ENCODE measurements at regions not wholly inside any gene's neighbourhood (a gene's known extent, or its start where the extent isn't known, plus 50 kb on each side); places are given as distances from the start of the nearest gene placed in this dataset.

DNA sequence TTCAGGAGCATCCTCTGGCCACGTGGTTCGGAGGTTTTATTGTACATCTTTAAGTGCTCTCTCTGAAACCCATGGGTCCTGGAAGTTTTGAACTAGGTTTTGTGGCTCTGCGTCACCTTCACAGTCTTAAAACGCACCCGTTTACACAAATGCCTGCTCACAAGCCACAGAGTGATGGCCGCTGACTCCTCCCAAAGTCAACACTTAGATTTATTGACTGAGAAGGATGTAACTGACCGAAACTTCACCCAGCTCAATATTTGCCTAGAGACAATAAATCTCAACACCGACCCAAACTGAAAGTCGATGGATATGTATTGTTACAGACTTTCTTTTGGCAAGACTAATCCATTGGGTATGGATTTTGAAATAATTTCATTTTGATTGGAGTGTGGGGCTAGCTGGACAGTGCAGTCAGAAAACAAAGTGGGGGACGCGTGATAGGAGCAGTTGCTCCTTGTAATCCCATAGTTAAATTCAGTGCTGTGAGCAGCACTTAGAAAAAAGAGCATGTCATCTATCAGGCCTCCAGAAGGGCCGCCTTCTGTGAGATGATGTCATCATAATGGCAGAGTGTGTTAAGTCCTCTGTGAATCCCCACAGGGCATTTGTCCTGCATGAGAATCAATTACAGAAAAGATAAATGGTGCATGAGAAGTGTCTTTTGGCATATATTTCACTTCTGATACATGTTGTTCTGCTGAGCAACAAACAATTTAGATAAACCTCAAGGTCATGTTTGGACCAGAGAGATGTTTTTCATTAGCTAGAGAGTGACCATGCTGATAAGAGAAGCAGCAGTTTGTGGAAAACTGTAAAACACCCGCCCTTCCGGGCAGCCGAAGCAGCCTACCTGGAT, 183.7 kb downstream of the INO80D start:
- no peak for ATAC-seq

DNA sequence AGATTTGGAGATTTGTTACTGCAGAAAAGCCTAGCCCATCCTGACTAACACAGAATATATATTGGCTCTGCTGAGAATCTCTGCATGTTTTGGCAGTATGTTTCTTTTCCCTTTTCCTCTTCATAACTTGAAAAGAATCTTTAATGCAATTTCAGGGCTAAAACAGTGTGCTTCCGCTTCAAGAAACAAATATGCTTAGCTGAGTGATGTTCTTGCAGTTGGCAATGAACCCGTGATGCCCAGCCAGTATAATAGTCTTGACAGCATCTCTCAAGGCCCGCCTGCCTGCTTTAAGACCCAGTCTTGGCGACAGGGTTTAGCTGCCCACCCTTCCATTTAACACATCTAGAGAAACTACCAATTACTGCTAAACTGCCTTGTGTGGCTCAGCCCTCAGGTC, 184.5 kb downstream of the INO80D start:
- no peak for ATAC-seq

DNA sequence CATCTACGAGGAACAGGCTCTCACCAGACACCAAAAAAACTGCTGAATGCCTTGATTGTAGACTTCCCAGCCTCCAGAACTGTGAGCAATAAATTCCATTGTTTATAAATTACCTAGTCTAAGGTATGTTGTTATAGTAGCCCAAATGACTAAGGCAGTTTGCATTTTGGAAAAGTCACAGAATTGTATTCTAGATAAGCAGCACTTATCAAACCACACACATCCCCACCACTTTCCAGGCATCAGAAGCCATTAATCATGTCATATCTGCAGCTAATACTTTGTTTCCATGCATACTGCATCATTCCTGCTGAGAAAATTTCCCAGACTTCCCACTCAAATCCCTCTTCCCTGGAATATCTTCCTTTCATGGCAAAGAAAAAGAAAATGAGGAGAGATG, 187.2 kb downstream of the INO80D start:
- ATAC-seq: no peak

DNA sequence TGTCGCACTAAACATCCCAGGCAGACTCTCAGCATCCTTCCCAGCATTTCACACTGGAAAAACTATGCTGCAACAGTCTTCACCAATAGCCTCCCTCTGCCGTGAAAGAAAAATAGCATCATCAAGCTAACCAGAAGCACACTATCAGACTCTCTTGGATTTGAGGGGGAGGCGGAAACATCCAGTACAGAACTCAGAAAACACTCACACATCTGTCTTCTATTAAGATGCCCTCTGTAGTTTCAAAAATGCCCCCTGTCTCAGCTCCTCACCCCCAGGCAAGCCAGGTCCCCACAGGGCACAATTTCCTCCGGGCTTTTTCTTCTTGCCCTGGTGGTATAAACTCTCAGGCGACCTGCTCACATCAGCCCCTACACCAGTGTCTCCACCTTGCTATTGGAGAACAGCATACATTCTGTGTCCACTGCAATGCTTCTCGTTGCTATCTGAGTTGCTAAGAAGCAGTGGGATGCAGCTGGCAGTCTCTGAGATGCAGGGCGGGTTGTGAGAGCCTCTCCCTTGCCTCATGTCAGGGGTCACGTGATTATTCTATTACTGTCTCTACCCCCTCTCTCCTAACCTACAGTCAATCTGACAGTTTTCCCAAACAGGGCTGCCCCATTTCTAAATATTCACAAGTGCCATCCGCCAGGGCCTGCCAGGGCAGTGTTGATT, 189.9 kb downstream of the INO80D start:
- no peak for ATAC-seq

DNA sequence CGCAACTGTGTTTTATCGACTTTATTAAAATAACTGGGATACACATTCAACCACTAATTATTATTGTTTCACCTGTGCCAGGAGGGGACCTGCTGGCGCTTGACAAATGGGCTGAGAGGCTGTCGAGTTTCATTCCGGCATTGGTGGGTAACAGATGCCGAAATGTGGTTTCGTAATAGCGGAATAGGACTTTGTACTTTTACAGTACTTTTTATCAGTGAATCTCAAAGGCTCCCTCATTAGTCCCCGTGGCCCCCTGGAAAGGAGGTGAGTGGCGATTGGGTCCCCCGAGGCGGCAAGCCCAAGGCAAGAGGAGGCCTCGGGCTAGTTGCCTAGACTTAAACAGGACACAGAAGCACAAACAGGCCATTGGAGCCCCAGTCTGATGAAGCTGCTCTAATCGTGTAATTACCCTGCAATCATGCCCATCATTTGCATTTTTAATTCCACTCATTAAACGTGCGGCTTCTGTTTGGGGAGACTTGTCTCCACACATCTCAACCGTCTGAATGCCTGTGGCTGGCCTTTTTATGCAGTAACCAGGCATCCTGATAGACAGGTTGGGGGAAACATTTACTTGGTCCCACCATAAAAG, 193.2 kb downstream of the INO80D start:
- no peak for ATAC-seq

DNA sequence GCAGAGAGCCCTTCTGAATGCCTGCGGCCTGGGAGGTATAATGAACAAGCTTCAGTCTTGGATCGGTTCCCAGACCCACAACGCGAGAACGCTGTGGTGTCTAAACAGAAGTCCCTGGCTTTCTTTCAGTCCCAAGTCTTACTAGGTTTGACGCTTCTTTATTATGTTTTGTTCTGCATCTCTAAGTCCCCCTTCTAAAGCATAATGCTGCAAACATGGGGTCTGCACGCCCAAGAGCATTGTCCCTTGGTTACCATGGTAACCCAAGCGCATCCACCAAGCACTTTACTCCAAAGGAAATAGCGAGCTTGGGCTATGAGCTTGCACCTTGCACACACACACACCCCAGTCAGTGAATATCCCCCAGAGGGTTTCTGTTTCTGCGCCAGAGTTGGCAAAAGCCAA, 193.7 kb downstream of the INO80D start:
- ATAC-seq: peak; percentile 41

DNA sequence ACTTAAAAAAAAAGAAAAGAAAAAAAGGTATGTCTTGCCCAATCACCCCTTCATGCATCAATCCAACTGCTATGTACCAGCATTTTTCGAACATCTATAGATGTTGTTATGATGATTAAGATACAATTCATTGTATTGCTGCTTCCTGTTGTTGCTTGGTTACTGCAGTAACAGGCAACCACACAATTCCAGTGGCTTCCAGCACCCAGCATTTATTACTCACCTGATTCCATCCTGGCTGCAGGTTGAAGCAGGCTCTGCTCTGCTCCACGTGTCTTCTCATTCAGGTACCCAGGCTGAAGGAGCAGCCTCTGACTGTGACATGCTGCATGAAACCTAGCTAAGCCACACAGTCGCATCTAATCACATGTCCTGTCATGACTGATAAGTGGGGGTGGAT, 196.9 kb downstream of the INO80D start:
- peak; percentile 93 for ATAC-seq

DNA sequence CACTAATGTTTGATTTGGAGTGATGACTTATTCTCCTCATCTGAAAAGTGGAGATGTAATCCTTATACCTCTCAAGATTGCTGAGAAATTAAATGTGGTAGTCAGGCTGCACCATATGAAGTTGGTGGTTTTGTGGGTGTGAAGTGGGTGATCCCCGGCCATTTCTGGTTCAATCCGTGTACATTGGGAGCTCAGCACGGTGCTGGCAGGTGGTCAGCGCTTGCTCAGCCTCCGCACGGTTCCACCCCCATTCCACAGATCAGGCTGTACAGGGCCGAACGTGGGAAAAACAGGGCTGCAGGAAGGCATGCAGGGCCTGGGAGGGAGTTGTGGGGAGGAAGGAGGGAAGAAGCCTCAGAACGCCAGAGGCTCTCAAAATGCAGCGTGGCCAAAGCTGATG, 198.3 kb downstream of the INO80D start:
- ATAC-seq: no peak

DNA sequence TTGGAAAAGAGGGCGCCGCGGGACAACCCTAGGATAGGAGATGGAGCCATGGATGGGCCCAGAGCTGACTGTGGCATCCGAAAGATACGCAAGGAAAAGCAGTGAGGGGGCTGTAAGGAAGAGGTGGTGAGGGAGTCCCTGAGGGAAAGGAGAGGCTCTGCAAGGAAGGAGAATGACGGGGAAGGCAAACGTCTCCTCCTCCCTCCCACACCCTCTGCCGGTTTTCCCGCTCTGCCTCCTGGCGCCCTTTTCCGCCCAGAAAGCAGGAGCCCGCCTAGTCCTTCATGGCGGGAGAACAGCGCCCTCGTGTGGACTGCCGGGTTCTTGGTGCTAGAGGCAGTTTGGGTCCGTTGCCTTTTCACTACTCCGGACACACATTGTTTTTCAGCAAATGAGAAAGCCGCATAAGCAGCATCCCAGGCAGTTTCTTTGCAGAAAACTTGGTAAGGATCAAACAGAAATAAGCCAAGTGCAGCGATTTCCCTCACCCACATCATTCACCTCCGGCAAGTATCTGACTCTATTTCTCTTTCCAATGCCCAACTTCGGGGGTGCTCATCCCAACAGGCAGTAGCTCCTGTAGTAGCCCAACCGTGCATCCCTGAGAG, 200.4 kb downstream of the INO80D start:
- ATAC-seq: peak; percentile 83

DNA sequence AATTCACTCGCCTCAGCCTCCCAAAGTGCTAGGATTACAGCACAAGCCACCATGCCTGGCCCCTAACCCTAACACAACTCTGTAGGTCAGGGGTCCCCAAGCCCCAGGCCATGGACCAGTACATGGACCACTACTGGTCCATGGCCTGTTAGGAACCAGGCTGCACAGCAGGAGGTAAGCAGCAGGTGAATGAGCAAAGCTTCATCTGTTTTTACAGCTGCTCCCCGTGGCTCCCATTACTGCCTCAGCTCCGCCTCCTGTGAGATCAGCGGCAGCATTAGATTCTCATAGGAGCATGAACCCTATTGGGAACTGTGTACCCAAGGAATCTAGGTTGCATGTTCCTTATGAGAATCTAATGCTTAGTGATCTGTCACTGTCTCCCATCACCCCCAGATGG, 201.7 kb downstream of the NRP2 start:
- no peak for ATAC-seq

DNA sequence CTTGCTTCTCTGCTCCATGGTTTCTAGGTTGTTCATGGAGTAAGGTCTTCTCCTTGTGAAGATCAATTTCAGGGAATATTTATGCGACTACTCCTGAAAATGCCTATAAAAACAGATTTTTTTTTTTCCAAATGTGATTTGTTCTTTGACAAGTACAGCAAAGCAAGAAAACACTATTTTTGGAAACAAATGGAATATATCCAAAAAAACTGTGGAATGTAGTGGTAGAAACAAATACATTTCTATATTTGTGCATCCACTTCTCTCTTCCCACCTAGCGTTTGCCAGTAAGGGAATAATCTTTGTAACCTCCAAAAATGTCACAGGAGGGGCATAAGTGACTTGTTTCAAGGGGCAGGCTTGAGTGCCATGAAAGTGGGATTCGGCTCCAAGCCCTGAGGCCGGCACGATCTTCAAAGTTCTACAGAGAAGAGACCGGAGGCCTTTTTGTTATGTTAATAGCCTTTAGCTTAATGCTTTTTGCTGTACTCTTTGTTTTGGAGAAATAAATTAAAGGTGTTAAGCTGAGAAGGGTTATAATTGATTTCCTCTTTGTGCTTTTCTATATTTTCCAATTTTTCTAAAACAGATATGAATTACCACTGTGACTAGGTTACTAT, 200.6 kb downstream of the NRP2 start:
- ATAC-seq: no peak

DNA sequence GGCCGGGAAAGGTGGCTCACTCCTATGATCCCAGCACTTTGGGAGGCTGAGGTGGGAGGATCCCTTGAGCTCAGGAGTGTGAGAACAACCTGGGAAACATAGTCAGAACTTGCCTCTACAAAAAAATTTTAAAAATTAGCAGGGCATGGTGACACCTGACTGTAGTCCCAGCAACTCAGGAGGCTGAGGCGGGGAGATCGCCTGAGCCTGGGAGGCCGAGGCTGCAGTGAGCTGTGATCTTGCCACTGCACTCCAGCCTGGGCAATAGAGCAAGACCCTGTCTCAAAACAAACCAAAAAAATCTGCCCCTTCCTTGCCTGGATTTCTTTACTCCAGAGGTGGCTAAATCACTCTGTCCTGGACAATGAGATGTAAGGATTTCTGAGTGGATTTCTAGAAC, 197.7 kb downstream of the NRP2 start:
- no peak for ATAC-seq

DNA sequence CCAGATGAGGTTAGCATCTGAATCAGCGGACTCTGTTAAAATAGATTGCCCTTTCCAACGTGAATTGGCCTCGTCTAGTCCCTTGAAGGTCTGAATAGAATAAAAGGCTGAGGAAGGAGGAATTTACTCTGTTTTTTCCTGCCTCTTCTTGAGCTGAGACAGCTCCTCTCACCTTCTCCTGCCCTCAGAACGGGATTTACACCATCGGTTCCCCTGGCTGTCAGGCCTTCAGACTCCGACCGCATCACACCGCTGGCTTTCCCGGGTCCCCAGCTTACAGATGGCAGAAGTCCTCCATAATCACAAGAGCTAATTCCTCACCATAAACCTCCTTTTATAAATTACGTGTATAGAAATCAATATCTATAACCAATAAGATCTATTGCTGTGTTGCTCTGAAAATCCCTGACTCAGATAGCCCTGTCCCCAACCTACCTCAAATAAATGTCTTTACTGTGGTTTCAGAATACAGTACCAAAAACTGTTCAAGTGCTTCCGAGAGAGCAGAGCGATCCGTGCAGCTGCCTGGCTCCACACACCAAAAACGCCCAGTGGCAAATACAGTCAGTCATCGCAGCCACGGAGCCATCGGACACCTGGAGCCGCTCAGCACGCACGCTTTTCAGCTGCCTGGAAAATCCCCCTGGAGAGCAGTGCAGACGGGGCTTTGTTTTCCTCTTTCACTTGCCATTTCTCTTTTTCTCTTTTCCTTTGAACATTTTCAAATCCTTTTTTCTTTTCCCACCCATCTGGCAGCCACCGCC, 196.9 kb downstream of the NRP2 start:
- no peak for ATAC-seq

DNA sequence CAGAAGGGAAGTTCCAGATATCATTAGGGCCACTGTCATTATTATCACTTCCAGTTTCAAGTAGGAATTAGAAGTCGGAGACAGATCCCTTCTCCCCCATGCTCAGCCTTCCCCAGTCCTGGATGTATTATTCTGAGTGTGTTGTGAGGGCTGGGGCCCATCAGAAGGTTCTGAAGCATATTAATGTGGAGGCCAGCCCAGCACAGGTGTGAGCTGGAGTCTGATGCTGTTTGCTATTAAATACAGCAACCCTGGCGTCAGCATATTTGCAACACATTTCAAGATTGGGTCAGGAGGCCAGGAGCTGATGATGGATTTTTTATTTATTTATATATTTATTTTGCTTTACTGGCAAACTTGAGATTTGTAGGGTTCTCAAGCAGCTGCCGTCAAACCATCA, 195.2 kb downstream of the NRP2 start:
- ATAC-seq: no peak

DNA sequence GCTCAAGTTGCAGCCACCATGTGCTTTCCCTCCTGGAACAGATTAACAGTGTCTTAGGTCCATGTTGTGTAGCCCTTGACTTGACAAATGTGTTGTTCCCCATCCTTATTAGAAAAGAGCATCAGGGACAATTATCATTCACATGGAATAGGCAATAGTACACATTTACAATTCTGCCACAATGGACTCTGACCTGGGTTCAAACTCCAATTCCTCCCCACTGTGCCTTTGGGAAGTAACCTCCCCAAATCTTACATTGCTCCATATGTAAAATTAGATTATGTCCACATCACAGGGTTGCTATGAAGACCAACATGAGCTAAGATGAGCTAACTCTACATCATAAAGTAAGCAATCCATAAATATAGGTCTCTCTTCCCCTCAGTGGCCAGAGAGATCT, 193.8 kb downstream of the NRP2 start:
- ATAC-seq: no peak

DNA sequence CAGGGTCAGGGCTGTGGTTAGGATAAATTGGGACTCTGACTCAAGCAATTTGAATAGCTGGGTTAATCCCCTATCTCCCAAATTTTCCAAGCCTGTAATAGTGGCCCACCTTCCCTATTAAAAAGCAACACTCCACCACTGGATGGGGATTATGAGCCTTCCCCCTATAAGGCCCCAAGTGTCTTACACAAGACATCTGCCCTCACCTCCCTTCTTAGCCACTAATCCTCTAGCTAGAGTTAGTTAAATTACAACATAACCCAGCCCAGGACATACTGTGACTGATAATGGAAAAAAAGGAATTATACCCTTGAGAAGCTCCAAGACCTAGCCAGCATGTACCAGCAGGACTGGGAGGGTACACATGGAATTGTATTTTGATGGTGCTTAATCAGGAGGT, 190.4 kb downstream of the NRP2 start:
- no peak for ATAC-seq

DNA sequence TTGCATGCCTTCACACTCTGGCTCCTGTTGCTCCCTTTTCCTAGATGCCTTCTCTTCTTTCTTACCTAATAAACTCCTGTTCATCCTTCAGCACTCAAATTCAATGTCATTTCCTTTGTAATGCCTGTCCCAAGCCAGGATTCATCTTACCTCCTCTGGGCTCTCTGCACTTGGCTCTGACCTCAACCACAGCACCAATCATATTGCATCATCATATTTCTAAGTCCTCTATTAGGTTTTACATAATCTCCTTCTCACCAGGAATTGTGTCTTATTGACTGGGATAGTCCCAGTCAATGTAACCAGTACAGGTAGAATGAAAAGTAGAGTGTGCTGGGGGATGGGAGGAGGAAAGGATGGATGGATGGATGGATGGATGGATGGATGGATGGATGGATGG, 187.1 kb downstream of the NRP2 start:
- ATAC-seq: no peak

DNA sequence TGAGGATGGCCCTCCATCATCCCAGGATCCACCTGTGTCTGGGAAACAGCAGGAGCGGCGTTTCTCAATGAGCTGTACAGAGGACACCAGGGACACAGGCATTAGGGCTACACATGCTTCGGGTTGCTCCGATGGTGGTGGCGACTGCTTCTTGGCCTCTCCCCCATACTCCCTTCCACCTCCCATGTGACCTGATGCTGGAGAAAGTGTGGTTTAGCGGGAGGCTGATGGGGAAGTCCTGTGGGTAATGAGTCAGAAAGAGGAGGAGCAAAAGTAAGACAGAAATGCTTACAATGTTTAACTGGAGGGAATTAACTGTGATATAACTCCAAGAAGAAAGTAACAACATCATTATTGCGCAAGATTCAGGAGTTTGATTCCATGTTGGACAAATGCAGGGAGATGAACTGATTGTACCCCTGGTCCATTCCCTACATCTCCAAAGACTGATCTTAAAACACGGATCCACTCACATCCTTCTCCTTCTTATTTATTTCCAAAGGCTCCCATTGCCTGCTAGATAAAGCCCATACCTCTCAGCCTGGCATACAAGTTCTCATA, 186.6 kb downstream of the NRP2 start:
- ATAC-seq: peak; percentile 46

DNA sequence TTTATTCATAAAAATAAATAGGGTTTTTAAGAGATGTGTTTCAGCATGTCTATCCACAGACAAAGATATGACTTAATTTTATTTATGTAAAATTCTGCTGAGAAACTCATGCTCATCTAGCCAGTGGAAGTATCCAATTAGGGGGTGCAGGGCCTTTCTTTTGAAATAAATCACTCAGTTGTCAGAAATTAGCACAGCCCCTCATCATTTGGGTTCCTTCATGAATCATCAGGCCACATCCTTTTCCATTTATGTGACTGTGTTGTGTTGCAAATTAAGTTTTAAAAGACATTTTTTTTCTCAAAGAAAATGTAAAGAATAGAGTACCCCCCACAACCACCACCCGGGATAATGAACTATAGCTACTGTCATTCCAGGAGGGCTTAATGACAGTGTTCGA, 185.8 kb downstream of the NRP2 start:
- ATAC-seq: no peak

DNA sequence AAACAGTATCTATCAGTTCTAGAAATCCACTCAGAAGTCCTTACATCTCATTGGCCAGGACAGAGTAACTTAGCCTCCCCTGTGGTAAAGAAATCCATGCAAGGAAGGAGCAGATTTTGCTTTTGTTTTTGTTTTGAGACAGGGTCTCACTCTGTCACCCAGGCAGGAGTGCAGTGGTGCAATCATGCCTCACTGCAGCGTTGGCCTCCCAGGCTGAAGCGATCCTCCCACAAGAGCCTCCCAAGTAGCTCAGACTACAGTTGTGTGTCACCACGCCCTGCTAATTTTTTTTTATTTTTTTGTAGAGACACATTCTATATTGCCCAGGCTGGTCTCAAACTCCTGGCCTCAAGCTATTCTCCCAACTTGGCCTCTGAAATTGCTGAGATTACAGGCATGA, 185.1 kb downstream of the NRP2 start:
- ATAC-seq: no peak

DNA sequence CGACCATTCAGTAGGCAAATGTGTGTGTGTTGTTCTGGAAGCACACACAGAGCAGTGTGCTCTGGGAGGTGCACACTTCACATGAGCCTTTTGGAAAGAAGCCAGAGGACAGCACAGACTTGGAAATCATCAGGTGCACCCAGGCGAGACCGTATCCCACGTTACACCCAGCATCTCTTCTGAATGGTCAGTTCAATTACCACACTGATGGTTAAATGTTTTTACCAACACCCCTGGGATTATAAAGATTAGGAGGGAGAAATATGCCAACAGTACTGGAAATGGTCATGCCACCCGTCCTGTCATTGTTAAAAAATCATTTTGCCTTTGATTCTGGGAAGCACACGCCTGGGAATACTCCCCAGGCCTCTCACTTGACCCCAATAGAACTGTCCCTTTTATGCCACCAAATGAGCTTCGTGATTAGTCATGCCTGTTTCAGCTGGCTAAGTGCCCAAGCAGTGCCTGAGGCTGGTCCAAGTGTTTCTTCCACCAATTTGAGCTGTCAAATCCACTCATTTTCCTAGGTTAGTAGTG, 183.7 kb downstream of the NRP2 start:
- no peak for ATAC-seq

DNA sequence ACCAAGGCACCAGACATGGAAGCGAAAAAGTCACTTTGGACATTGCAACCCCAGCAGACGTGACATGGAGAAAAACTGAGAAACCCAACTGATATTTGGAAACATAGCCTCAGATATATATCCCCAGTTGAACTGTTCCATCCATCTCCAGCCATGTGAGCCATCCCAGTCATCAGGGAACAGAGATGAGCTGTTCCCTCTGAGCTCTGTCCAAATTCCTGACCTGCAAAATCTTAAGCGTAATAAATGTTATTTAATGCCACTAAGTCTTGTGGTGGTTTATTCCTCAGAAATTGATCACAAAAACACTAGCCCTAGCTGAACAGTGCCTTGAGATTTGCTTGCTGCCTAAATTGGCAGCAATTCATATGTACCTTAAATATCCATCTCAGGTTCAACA, 182.8 kb downstream of the NRP2 start:
- no peak for ATAC-seq
